Left cardiac atrium (tissue), 4 donors: ENCODE measurements at regions not wholly inside any gene's neighbourhood (a gene's known extent, or its start where the extent isn't known, plus 50 kb on each side); places are given as distances from the start of the nearest gene placed in this dataset.
"Not testable (repeated sequence)": the region's sequence is repeated elsewhere in the genome, so short reads cannot be mapped to it uniquely, and the experiment has no call there.

Experiments
- ATAC-seq, 2 donors: fragments of 200-7000 bp; cut with Tn5 transposase; one replicate each; pipeline ENCODE4 v1.9.1; 2020; ENCODE audit warnings: mild to moderate bottlenecking in 2 of 2, moderate library complexity in 2 of 2
- DNase-seq: peaks from one replicate; pipeline ENCODE4 v3.0.0-alpha.2; 2020
- intact Hi-C, 2 donors: fragments of 100-400 bp; cut with DNase I; formaldehyde crosslinking; loops; one replicate each; pipeline versions ENCODE4 v1.14.1 to v1.15.1; 2022 to 2023
- donor health status: DM: no; HTN: yes; CAD: no.
- donor health status: DM: no; HTN: yes; CAD: no; lungs with severe emphysema.
- donor health status: DM: yes; HTN: yes; CAD: no.
- donor health status: Dilated cardiomyopathy.

DNA sequence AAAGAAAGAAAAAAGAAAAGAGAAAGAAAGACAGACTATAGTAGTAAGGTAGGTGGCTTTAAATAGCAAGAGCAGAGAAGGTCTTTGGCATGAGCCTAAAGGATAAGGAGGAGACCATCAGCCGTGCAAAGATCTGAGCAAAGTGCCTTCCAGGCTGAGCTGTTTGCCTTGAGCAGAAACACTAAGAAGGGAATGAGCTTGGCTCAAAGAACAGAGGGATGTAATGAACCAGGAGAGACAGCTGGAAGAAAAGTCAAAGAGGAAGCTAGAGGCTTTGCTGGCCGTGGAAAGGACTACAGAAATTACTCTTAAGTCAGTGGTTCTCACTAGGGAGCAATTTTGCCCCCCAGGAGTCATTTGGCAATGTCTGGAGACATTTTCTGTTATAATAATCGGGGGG lies 228.6 kb downstream of the FGFR2 start:
- DNase-seq (no peak), ATAC-seq (no peak)
- intact Hi-C loops: no loop called here

DNA sequence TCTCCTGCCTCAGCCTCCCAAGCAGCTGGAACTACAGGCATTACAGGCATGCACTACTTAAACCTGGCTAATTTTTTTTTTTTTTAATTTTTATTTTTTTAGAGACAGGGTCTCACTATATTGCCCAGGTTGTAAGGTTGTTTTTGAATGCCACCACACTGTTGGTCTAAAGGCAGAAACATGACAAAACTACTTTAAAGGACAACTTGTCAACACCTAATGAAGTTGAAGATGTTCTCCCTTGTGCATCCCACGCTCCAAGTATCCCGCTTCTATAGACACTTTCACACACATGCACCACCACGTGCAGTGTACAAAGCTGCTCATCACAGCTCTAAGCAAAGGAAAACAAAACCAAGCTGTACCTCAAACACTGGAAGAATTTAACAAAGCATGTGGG lies 226.4 kb downstream of the FGFR2 start:
- intact Hi-C loops: no loop called here
- no peak for ATAC-seq
- DNase-seq: no peak

DNA sequence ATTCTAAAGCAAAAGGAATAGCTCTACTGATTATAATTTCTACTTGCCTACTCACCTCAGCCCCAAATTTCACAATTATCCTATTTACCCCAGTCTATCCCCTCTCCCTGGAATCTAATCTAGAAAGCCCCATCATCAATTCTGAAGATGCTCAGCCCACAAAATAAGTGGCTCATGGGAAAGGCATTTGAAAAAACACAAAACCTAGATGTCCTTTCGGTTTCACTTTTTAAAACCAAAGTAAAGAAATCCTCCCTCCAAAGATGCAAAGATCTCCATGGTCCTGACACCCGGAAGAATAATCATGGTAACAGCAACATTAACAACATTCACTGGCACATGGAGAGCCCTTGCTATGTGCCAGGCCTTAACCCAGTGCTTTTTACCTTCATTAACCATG lies 224.8 kb downstream of the FGFR2 start:
- intact Hi-C loops: no loop called here
- ATAC-seq: no peak

DNA sequence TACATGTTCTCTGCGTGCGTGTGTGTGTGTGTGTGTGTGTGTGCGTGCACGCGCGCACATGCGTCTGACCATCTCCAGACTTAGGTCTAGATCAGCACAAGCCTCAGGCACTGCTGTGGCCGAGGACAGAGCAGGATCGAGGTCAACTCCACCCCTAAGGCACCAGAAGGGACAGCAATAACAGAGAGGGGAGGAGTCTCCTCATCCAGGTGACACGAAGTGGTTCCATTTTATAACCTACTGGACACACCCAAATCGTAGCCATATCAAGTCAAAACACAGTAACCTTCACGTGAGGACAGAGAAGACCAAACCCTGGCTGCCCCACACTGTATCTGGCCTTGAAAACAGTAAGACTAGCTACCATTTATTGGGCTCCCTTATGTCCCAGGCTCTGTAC lies 224.1 kb downstream of the FGFR2 start:
- no peak for DNase-seq
- no peak for ATAC-seq
- intact Hi-C loops: no loop called here

More for the DNA sequence above, 224.8 kb downstream of the FGFR2 start:
- no peak for DNase-seq

DNA sequence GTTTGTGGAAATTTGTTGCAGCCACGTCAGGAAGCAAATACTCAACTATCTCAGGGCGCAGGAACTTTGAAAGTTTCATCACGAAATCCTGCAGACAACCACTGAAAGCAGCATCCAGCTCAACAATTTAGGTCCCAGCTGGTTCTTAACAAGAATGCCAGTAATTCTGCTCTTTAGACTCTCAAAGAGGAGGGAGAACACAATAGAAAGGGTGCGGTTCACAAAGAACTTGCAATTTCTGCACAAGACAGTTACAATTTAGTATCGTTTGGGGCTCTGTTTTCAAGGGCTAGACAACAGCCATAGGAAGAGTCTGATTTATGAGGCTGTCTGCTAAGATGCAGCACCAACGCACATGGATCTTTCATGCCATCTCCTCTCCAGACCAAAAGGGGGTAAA lies 223.1 kb downstream of the FGFR2 start:
- DNase-seq (no peak), ATAC-seq (no peak)
- intact Hi-C loops: no loop called here

DNA sequence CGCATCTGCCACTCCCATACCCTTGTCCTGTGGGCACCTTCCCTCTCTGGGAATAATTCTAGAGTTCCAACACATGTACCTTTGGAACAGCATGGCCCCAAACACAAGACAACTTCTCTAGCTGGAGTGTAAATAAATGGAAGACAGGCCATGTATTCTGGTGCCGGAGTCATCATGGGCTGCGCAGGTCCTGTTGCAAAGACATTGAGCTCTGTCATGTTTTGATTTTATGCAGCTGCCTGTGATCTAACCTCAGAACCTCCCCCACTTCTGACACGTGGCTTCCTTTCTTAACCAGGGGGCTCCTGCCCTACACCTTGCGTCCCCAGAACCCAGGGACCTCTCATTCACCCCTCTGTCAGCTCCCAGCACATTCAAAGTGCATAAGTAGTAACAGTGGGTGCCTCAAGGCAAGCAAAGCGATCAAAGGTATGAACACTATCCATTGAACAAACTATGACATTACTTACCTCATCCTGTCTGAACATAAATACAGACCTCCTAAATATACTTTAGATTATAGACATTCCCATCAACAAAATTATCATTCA lies 219.9 kb downstream of the FGFR2 start:
- intact Hi-C loops: no loop called here
- ATAC-seq (no peak), DNase-seq (no peak)

DNA sequence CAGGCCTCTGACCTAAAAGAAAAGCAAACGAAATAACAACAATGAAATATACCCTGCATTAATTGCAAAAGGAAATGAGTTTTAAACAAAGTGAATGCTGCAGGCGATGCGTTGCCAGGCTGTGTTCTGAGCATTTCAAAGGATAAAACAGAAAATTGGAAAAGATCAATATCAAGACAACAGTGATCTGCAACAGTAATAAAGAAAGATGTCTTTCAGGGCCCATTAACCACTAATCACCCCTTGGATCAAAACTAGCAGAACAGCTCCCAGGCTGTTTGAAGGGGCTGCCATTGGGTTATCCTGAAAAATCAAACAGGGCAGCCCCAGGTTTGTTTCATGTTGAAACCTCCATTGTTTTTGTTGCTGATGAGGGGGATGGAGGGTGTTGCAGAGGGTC lies 219.2 kb downstream of the FGFR2 start:
- ATAC-seq: no peak
- intact Hi-C loops: no loop called here

DNA sequence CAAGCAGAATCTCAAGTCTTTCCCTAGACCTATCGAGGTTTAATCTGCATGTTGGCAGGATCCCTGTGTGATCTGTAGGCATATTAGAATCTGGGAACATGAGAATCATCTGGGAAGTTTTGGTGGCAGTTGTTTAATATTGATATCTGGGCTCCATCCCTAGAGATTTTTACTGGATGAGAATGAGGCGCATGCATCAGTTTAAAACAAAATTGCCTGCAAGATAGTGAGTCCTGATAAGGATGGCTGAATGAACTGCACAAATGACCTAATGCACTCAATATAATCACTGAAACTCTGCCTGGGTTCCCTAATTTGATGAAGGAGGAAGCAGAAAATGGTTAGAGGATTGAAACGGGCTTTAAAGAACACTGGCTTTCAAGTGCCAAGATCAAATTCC lies 218.0 kb downstream of the FGFR2 start:
- intact Hi-C loops: no loop called here
- ATAC-seq: no peak

More for the DNA sequence above, 219.2 kb downstream of the FGFR2 start:
- DNase-seq: no peak

DNA sequence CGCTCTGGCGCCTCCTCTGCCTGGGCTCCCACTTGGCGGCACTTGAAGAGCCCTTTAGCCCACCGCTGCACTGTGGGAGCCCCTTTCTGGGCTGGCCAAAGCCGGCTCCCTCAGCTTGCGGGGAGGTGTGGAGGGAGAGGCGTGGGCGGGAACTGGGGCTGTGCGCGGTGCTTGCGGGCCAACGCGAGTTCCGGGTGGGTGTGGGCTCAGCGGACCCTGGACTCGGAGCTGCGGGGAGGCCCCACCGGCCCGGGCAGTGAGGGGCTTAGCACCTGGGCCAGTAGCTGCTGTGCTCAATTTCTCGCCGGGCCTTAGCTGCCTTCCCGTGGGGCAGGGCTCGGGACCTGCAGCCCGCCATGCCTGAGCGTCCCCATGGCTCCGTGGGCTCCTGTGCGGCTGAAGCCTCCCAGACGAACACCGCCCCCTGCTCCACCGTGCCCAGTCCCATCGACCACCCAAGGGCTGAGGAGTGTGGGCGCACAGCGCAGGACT lies 216.2 kb downstream of the FGFR2 start:
- ATAC-seq, intact Hi-C loops, DNase-seq: not testable (repeated sequence)

More for the DNA sequence above, 218.0 kb downstream of the FGFR2 start:
- no peak for DNase-seq

DNA sequence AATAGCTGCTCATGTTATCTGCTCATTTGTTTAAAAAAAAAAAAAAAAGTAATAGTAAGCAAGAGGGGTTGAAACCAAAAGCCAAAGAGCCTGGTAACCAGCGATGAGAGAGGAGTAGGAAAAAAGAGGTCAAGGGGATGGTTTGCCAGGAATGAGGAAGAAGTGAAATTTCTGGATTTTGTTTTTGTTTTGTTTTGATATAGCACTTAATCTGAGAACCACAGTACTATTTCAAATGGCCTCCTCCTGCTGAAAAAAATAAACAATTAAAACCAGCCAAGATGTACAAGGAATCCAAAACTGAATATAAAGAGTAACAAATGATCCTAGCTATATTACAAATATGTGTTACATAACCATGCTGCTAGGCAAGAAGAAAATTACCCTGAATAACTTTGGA lies 213.1 kb downstream of the FGFR2 start:
- intact Hi-C loops: no loop called here
- no peak for ATAC-seq
- no peak for DNase-seq

DNA sequence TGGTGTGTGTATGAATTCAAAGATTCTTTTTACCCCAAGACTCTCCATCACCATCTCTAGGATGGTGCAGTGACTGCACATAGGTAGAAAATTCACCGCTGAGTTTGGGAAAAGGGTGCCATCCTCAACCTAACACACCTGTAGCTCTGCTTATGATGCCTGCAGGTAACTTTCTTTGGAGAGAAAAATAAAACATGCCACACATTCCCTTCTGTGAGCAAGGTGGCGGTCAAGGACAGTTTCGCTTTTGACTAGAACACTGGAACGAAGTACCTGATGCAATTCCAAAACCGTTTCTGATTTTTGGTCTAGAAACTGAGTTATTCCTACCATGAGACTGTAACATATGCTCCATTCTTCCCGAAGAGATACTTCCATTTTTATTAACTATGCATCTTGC lies 205.6 kb downstream of the FGFR2 start:
- ATAC-seq: no peak
- no peak for DNase-seq
- intact Hi-C loops: no loop called here

DNA sequence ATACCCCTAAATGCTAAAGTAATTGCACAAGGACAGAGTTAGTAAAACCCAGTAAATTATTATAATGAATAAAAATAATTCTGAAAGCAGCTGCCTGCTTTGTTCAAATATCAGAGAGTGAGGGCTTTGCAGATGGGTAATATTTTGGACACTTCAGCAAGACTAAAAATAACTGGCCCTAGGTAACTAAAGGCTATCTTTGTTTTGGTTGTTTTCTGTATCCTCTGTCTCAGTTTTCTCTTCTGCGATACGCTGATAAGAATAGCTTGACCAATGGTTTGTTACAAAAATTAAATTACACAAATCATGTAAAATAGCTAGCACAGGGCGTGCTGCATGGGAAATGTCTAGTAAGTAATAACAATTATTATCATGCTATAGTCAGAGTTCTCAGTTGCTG lies 204.7 kb downstream of the FGFR2 start:
- DNase-seq (no peak), ATAC-seq (peak in 1 of 2 donors; percentile 72)
- intact Hi-C loops: no loop called here

DNA sequence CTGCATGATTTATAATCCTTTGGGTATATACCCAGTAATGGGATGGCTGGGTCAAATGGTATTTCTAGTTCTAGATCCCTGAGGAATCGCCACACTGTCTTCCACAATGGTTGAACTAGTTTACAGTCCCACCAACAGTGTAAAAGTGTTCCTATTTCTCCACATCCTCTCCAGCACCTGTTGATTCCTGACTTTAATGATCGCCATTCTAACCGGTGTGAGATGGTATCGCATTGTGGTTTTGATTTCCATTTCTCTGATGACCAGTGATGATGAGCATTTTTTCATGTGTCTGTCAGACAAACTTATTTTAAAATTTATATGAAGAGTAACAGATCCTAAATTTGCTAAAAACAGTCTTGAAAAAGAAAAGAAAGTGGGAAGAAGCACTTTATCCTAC lies 197.7 kb downstream of the FGFR2 start:
- intact Hi-C loops, ATAC-seq, DNase-seq: not testable (repeated sequence)

DNA sequence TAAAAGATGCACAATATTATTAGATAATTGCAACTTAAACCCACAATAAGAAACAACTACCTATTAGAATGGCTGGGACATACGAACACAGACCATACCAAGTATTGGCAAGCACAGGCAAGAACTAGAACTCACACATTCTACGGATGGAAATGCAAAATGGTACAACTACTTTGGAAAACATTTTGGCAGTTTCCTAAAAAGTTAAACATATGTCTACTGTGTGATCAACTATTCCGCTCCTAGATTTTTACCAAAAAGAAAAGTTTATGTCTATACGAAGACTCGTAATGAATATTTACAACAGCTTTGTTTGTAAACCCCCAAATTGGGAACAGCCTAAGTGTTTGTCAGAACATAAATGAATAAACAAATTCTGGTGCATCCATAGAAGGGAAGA lies 194.7 kb downstream of the FGFR2 start:
- intact Hi-C loops: no loop called here
- ATAC-seq (no peak), DNase-seq (no peak)

DNA sequence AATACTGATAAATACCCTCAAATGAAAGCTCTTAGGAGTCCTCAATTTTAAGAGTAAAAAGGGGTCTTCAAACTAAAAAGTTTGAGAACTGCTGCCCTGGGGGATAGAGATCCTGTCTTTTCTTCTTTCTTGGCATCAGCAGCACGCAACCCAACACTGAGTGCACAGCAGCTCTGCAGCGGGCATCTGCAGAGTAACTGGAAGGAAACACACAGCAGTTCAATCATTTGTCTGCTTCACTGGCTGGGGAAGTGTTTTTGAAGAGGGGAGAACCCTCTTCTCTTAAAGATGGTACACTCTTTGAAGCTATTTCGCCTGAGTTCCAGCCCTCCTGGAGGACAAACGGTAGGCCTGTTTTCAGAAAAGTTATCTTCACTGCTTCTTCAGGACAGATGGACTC lies 193.6 kb downstream of the FGFR2 start:
- DNase-seq (no peak), ATAC-seq (no peak)
- intact Hi-C loops: no loop called here

DNA sequence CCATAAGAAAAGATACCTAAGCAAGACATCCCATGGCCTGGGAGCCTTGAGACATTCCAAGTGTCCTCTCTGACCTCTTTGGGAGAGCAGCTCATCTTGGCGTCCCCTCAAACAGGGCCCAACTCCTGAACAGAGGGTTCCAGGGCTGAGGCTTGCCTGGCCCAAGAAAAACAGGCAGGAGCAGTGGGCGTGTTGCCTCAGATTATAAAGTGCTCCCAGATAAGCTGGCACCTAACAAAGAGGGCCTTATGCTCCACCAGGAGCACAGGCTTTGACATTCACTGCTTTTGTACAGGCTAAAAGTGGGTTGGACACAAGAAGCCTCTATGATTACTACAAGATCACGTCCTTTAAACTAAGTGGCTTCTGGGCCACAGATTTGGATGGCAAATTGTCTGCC lies 193.1 kb downstream of the FGFR2 start:
- intact Hi-C loops: no loop called here
- DNase-seq: peak; percentile 24
- ATAC-seq: peak in 1 of 2 donors; percentile 54

DNA sequence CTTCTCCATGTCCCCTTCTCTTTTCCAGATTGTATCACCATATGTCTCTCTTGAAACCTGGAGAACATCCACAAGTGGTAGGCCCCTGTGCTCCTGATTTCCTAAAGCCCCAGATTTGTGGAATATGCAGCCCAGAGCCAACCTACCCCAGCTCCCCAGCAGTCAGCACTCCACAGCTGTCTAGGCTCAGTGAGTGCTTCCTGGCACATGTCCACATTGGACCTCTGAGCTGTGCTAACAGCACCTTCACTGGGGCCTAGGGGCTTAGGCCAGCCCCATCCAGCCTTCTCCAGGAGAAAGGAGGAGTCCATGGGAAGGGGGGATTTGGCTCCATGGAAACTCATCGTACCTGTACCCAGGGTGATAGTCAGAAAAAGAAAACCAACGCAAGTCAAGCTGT lies 192.7 kb downstream of the FGFR2 start:
- DNase-seq (no peak), ATAC-seq (peak in 1 of 2 donors; percentile 38)
- intact Hi-C loops: no loop called here

DNA sequence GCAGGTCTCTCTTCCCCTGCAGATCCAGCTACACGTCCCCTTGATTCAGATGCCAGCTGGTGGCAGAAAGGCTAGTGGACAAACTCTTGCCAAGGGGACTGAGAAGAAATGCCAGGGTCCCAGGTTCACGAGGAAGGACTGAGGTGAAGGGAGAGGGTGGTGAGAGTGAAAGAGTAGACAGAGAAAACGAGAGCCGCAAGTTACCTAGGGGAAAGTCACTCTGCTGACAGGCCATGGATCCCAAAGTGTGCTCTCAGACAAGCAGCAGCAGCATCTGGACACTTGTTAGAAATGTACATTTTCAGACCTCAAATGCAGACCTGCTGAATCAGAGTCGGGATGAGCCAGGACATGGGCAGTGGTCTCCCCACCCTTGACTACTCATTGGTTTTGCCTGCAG lies 192.3 kb downstream of the FGFR2 start:
- intact Hi-C loops: no loop called here
- no peak for ATAC-seq
- no peak for DNase-seq

DNA sequence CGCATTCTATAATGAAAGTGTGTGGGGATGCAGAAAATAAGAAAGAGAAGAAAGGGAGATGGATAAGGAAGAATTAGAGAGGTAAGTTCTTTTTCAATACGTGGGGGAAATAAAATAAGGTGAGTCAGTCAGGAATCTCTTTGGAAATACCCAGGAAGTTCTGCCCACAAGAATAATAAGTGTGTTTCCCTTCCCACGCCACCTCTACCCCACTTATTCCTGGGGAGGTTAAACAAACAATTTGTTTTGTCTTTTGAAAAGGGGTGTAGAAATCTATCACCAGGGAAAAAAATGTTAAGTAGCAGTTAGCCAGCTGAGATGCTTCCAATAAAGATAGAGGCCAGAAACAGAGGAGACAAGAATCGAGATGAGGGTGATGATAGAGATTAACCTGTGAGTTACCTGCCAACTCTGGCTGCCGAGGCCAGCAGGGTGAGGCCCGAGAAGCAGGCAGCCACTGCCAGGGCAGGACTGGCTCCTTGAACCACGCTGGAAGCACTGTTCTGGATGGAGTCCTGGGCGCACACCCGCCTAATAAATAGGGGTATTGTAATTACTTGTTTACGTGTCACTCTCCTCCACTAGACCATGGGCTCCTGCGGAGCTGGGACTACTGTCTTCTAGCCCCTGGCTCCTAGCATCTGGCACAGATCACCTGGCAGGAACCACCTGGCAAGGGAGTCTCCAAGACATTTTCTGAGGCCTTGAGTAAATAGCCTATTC lies 191.3 kb downstream of the FGFR2 start:
- ATAC-seq: no peak
- intact Hi-C loops: no loop called here
- DNase-seq: no peak

DNA sequence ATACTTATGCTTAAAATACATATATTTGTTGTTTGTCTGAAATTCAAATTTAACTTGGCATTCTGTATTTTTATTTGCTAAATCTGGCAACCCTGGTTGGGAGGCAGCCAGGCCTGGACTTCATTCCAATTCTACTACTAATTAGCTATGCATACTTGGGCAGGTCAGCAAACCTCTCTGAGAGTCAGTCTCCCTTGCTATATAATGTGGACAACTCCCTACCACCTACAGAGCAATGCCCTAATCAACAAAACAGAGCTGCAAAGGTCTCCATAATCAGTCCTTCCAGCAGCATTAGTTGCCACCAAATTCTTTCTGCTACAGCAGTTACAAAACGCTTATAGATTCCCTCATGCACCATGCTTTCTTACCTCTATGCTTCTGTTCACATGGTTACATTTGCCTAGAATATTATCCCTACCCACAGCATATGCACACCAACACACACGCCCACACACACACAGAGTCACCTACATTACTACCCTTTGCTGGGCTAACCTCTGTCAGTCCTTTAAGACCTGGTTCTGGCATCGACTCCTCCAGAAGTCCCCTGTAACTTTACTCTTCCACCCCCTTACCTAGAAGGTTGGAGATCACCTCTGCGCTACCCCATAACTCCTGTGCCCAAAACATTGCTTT lies 188.7 kb downstream of the FGFR2 start:
- DNase-seq: no peak
- no peak for ATAC-seq
- intact Hi-C loops: no loop called here

DNA sequence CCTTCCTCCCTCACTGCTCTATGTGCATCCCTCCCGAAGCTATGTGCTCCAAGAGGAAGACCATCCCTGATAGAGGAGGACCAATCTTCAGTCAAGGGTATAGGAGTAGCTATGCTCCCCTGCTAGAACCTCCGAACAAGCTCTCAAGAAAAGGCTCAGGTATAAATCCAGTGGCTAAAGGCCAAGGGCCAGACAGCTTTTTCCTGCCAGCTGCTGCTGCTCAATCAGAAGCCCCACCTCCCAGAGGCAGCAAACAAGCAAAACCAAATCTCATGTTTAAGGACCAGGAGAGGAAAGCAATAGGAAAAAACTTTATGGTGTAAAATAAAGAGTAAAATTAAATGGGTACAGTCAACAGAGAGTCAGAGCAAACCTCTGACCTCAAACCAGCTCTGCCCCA lies 187.2 kb downstream of the FGFR2 start:
- no peak for ATAC-seq
- intact Hi-C loops: no loop called here
- no peak for DNase-seq
